ENCODE measurements at regions not wholly inside any gene's neighbourhood (a gene's known extent, or its start where the extent isn't known, plus 50 kb on each side); places are given as distances from the start of the nearest gene placed in this dataset.
"Not testable (repeated sequence)": the region's sequence is repeated elsewhere in the genome, so short reads cannot be mapped to it uniquely, and the experiment has no call there.

- H3K27me3 Mint-ChIP-seq = no peaks in the 10 kb centered on the region
- DNase-seq = no peak
- POLR2A ChIA-PET = no interaction called here
- H3K9me3 Mint-ChIP-seq = peaks cover 0 to 6% (median 3%) of the 10 kb centered on the region in 9 donors
- H3K27ac Mint-ChIP-seq = no peak overlapping the region
- no peaks in the 10 kb centered on the region for H3K4me1 Mint-ChIP-seq
- no peak overlapping the region for H3K4me3 Mint-ChIP-seq
- no peak for ATAC-seq
- H3K36me3 Mint-ChIP-seq = no peaks in the 10 kb centered on the region
These were observed 803.1 kb upstream of the PCDH10 start for GRCh38 chr4:132346016-132346415.

DNA sequence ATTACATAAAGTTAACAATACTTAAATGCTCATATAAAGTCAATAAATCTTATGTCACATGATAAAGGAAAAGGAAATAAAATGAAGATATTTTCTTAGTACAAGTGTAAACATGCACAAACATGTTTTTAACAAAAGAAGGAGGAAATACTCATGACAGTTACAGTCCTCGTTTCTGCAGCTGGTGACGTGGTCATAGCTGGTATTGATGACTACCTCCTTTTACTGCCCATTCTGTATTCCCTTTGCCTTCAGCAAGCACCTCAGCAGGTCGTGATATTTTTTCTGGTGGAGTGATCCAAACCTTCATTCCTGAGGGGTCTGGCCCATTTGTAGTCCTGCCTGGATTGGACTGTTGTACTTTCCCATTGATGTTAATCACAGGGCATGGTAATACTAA, 797.5 kb upstream of the PCDH10 start:
- H3K27me3 Mint-ChIP-seq, ATAC-seq, DNase-seq, H3K27ac Mint-ChIP-seq, H3K36me3 Mint-ChIP-seq, POLR2A ChIA-PET, H3K4me1 Mint-ChIP-seq: not testable (repeated sequence)
- H3K4me3 Mint-ChIP-seq = peak overlapping the region in 1 of 10 donors; percentile 7
- H3K9me3 Mint-ChIP-seq = peaks cover 6 to 22% (median 9%) of the 10 kb centered on the region in 9 donors

GRCh38 chr4:132382243-132382642, 766.9 kb upstream of the PCDH10 start:
- Mint-ChIP-seq H3K36me3 (no peaks in the 10 kb centered on the region), H3K9me3 (peaks cover 0 to 10% (median 0%) of the 10 kb centered on the region in 9 donors), H3K4me3 (no peak overlapping the region), H3K4me1 (no peaks in the 10 kb centered on the region), H3K27me3 (no peaks in the 10 kb centered on the region), H3K27ac (no peak overlapping the region)
- ATAC-seq (no peak), DNase-seq (no peak)
- POLR2A ChIA-PET = no interaction called here

- POLR2A ChIA-PET = no interaction called here
- Mint-ChIP-seq H3K4me1 (no peaks in the 10 kb centered on the region), H3K36me3 (no peaks in the 10 kb centered on the region), H3K27ac (no peak overlapping the region), H3K27me3 (no peaks in the 10 kb centered on the region), H3K9me3 (peaks cover 0 to 7% (median 0%) of the 10 kb centered on the region in 9 donors), H3K4me3 (no peak overlapping the region)
- DNase-seq (no peak), ATAC-seq (no peak)
These were observed 765.4 kb upstream of the PCDH10 start for GRCh38 chr4:132383571-132384199.

GRCh38 chr4:132384709-132385108, 764.4 kb upstream of the PCDH10 start:
- DNase-seq = no peak
- Mint-ChIP-seq H3K9me3 (peaks cover 0 to 9% (median 1%) of the 10 kb centered on the region in 9 donors), H3K36me3 (no peaks in the 10 kb centered on the region), H3K27me3 (no peaks in the 10 kb centered on the region), H3K27ac (no peak overlapping the region), H3K4me1 (no peaks in the 10 kb centered on the region), H3K4me3 (no peak overlapping the region)
- no peak for ATAC-seq
- POLR2A ChIA-PET = no interaction called here

GRCh38 chr4:132386130-132386529, 763.0 kb upstream of the PCDH10 start:
- no peaks in the 10 kb centered on the region for H3K36me3 Mint-ChIP-seq
- peaks cover 0 to 9% (median 2%) of the 10 kb centered on the region in 9 donors for H3K9me3 Mint-ChIP-seq
- no peaks in the 10 kb centered on the region for H3K4me1 Mint-ChIP-seq
- no peak overlapping the region for H3K27ac Mint-ChIP-seq
- DNase-seq = no peak
- POLR2A ChIA-PET = no interaction called here
- no peak for ATAC-seq
- no peak overlapping the region for H3K4me3 Mint-ChIP-seq
- H3K27me3 Mint-ChIP-seq = no peaks in the 10 kb centered on the region

- Mint-ChIP-seq H3K4me1 (no peaks in the 10 kb centered on the region), H3K36me3 (no peaks in the 10 kb centered on the region)
These were observed 762.0 kb upstream of the PCDH10 start for GRCh38 chr4:132387060-132387459.

DNA sequence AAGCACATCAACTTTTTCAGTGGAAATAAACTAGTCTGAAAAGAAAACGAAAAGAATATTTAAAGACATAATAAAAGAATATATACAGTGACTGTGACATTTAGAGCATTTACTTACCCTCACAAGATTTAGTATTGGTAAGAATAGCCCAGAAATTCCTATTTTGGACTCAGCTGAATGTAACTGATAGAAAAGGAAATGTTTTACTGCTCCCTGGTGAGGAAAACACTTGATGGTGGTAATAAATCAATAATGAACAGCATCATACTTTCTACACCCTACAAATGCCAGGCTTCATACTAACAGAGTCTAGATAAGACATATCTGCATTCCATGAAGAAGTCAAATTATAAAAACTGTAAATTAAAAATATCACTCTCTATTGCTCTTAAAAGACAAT, 753.5 kb upstream of the PCDH10 start:
- Mint-ChIP-seq H3K4me3 (no peak overlapping the region), H3K4me1 (no peaks in the 10 kb centered on the region), H3K27ac (no peak overlapping the region), H3K9me3 (peaks cover 0 to 12% (median 0%) of the 10 kb centered on the region in 9 donors), H3K27me3 (peaks cover 0 to 2% (median 0%) of the 10 kb centered on the region in 5 donors), H3K36me3 (no peaks in the 10 kb centered on the region)
- no peak for DNase-seq
- POLR2A ChIA-PET = no interaction called here
- no peak for ATAC-seq

More at GRCh38 chr4:132387060-132387459, 762.0 kb upstream of the PCDH10 start:
- H3K27ac Mint-ChIP-seq = no peak overlapping the region
- H3K27me3 Mint-ChIP-seq = no peaks in the 10 kb centered on the region
- peaks cover 0 to 9% (median 0%) of the 10 kb centered on the region in 9 donors for H3K9me3 Mint-ChIP-seq
- POLR2A ChIA-PET = no interaction called here
- no peak for DNase-seq
- no peak for ATAC-seq
- no peak overlapping the region for H3K4me3 Mint-ChIP-seq

GRCh38 chr4:132396636-132397035, 752.5 kb upstream of the PCDH10 start:
- no peak overlapping the region for H3K27ac Mint-ChIP-seq
- no peak overlapping the region for H3K4me3 Mint-ChIP-seq
- peaks cover 0 to 22% (median 0%) of the 10 kb centered on the region in 9 donors for H3K9me3 Mint-ChIP-seq
- DNase-seq (no peak), ATAC-seq (no peak)
- H3K27me3 Mint-ChIP-seq = peaks cover 0 to 2% (median 0%) of the 10 kb centered on the region in 5 donors
- POLR2A ChIA-PET = no interaction called here
- no peaks in the 10 kb centered on the region for H3K36me3 Mint-ChIP-seq
- H3K4me1 Mint-ChIP-seq = no peaks in the 10 kb centered on the region

- Mint-ChIP-seq H3K27ac (no peak overlapping the region), H3K4me3 (no peak overlapping the region), H3K9me3 (peaks cover 3 to 36% (median 15%) of the 10 kb centered on the region in 9 donors), H3K27me3 (no peaks in the 10 kb centered on the region), H3K4me1 (no peaks in the 10 kb centered on the region), H3K36me3 (peaks cover 0 to 2% (median 0%) of the 10 kb centered on the region in 3 donors)
- ATAC-seq (no peak), DNase-seq (no peak)
- POLR2A ChIA-PET = no interaction called here
These were observed 731.9 kb upstream of the PCDH10 start for GRCh38 chr4:132417220-132417619.

DNA sequence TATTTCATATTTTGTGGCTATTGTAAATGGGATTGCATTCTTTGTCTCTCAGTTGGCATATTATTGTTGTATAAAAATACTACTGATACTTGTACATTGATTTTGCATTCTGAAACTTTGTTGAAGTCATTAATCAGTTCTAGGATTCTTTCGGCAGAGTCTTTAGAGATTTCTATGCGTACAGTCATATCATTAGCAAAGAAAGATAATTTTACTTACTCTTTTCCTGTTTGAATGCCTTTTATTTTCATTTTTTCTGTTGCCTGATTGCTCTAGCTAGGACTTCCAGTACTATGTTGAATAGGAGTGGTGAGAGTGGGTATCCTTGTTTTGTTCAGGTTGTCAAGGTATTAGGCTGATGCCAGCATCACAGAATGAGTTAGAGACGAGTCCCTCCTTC, 722.0 kb upstream of the PCDH10 start:
- no peak overlapping the region for H3K4me3 Mint-ChIP-seq

GRCh38 chr4:132437117-132437516, 712.0 kb upstream of the PCDH10 start:
- no peak for ATAC-seq
- POLR2A ChIA-PET = no interaction called here
- no peaks in the 10 kb centered on the region for H3K27me3 Mint-ChIP-seq
- H3K4me1 Mint-ChIP-seq = no peaks in the 10 kb centered on the region
- H3K4me3 Mint-ChIP-seq = no peak overlapping the region
- no peak overlapping the region for H3K27ac Mint-ChIP-seq
- DNase-seq = no peak
- H3K36me3 Mint-ChIP-seq = no peaks in the 10 kb centered on the region
- H3K9me3 Mint-ChIP-seq = peaks cover 0 to 4% (median 0%) of the 10 kb centered on the region in 9 donors

More for the DNA sequence above, 722.0 kb upstream of the PCDH10 start:
- ATAC-seq (no peak), DNase-seq (no peak)
- Mint-ChIP-seq H3K27ac (no peak overlapping the region), H3K27me3 (no peaks in the 10 kb centered on the region), H3K9me3 (peaks cover 0 to 19% (median 4%) of the 10 kb centered on the region in 9 donors), H3K4me1 (no peaks in the 10 kb centered on the region), H3K36me3 (no peaks in the 10 kb centered on the region)
- POLR2A ChIA-PET = no interaction called here

- no peaks in the 10 kb centered on the region for H3K4me1 Mint-ChIP-seq
- peaks cover 2 to 32% (median 15%) of the 10 kb centered on the region in 9 donors for H3K9me3 Mint-ChIP-seq
- POLR2A ChIA-PET = no interaction called here
- no peak overlapping the region for H3K27ac Mint-ChIP-seq
- ATAC-seq (no peak), DNase-seq (no peak)
- H3K36me3 Mint-ChIP-seq = peaks cover 0 to 4% (median 0%) of the 10 kb centered on the region in 3 donors
- H3K4me3 Mint-ChIP-seq = no peak overlapping the region
- no peaks in the 10 kb centered on the region for H3K27me3 Mint-ChIP-seq
These were observed 703.7 kb upstream of the PCDH10 start for GRCh38 chr4:132445386-132445785.

DNA sequence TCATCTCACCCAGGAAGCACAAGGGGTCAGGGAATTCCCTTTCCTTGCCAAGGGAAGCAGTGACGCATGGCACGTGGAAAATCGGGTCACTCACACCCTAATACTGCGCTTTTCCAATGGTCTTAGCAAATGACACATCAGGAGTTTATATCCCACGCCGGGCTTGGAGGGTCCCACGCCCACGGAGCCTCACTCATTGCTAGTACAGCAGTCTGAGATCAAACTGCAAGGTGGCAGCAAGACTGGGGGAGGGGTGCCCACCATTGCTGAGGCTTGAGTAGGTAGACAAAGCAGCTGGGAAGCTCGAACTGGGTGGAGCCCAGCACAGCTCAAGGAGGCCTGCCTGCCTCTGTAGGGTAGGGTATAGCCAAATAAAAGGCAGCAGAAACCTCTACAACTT, 691.1 kb upstream of the PCDH10 start:
- H3K36me3 Mint-ChIP-seq, H3K4me3 Mint-ChIP-seq, DNase-seq, H3K4me1 Mint-ChIP-seq, H3K27me3 Mint-ChIP-seq, H3K27ac Mint-ChIP-seq, POLR2A ChIA-PET, ATAC-seq: not testable (repeated sequence)
- H3K9me3 Mint-ChIP-seq = peaks cover 0 to 18% (median 10%) of the 10 kb centered on the region in 9 donors

All from naive thymus-derived CD8-positive, alpha-beta T cell (primary cell).